ENCODE measurements at regions not wholly inside any gene's neighbourhood (a gene's known extent, or its start where the extent isn't known, plus 50 kb on each side); places are given as distances from the start of the nearest gene placed in this dataset.

GRCh38 chr2:145383961-145384360 is 864.0 kb upstream of the ZEB2 start:
- Histone ChIP-seq H3K36me3 (ENCODE audit: control insufficient read depth in 1 of 2, insufficient read depth in 2 of 2, low read depth in 1 of 2, low read length in 2 of 2) (no peaks in the 10 kb centered on the region), H2BK5ac (ENCODE audit: low read depth, low read length, poor library complexity, severe bottlenecking) (no peak overlapping the region), H4K8ac (ENCODE audit: low read length) (no peak overlapping the region), H3K27me3 (ENCODE audit: control insufficient read depth in 1 of 2, insufficient read depth in 1 of 2, low read length in 2 of 2) (no peaks in the 10 kb centered on the region), H3K9me3 (ENCODE audit: control insufficient read depth, low read length) (no peaks in the 10 kb centered on the region), H3K14ac (ENCODE audit: low read length in 2 of 2) (no peak overlapping the region), H2BK120ac (ENCODE audit: low read depth, low read length) (no peak overlapping the region), H3K27ac (ENCODE audit: low read length, poor library complexity, severe bottlenecking) (no peak overlapping the region), H3K4me1 (ENCODE audit: control insufficient read depth, insufficient read depth, low read depth, low read length) (no peaks in the 10 kb centered on the region), H3K23ac (ENCODE audit: low read length in 2 of 2) (no peak overlapping the region), H3K4me2 (ENCODE audit: low read length, poor library complexity, severe bottlenecking) (no peak overlapping the region), H3K4ac (ENCODE audit: low read depth in 1 of 2, low read length in 2 of 2) (no peak overlapping the region), H2AK5ac (ENCODE audit: low read length, severe bottlenecking) (no peak overlapping the region), H2BK12ac (ENCODE audit: low read length in 2 of 2) (no peak overlapping the region), H3K4me3 (ENCODE audit: insufficient read depth in 1 of 2, low read depth in 1 of 2, low read length in 2 of 2) (no peak overlapping the region), H4K91ac (ENCODE audit: low read length) (no peak overlapping the region), H2AFZ (ENCODE audit: low read depth, low read length) (no peak overlapping the region), H2BK15ac (ENCODE audit: low read depth, poor library complexity, severe bottlenecking) (no peak overlapping the region), H3K18ac (ENCODE audit: low read depth in 1 of 2, low read length in 2 of 2) (no peak overlapping the region), H3K9ac (ENCODE audit: low read length) (no peak overlapping the region), H3K79me1 (replicated peaks; ENCODE audit: low read length, poor library complexity, severe bottlenecking) (no peaks in the 10 kb centered on the region)
- 29% methylated on average over 1 of the region's 1 CpG for WGBS
- no peak for DNase-seq

- Histone ChIP-seq H2AK5ac (ENCODE audit: low read length, severe bottlenecking) (no peak overlapping the region), H3K4ac (ENCODE audit: low read depth in 1 of 2, low read length in 2 of 2) (peak overlapping the region in 1 of 2 experiments; percentile 41), H3K79me1 (replicated peaks; ENCODE audit: low read length, poor library complexity, severe bottlenecking) (no peaks in the 10 kb centered on the region), H3K27me3 (ENCODE audit: control insufficient read depth in 1 of 2, insufficient read depth in 1 of 2, low read length in 2 of 2) (no peaks in the 10 kb centered on the region), H3K9ac (ENCODE audit: low read length) (no peak overlapping the region), H2BK15ac (ENCODE audit: low read depth, poor library complexity, severe bottlenecking) (no peak overlapping the region), H3K23ac (ENCODE audit: low read length in 2 of 2) (no peak overlapping the region), H2AFZ (ENCODE audit: low read depth, low read length) (peak overlapping the region; percentile 11), H3K4me3 (ENCODE audit: insufficient read depth in 1 of 2, low read depth in 1 of 2, low read length in 2 of 2) (no peak overlapping the region), H2BK12ac (ENCODE audit: low read length in 2 of 2) (peak overlapping the region; percentile 23 to 96), H3K4me1 (ENCODE audit: control insufficient read depth, insufficient read depth, low read depth, low read length) (no peaks in the 10 kb centered on the region), H3K14ac (ENCODE audit: low read length in 2 of 2) (no peak overlapping the region), H2BK120ac (ENCODE audit: low read depth, low read length) (peak overlapping the region; percentile 19), H3K27ac (ENCODE audit: low read length, poor library complexity, severe bottlenecking) (peak overlapping the region; percentile 32), H3K9me3 (ENCODE audit: control insufficient read depth, low read length) (no peaks in the 10 kb centered on the region), H3K36me3 (ENCODE audit: control insufficient read depth in 1 of 2, insufficient read depth in 2 of 2, low read depth in 1 of 2, low read length in 2 of 2) (no peaks in the 10 kb centered on the region), H3K4me2 (ENCODE audit: low read length, poor library complexity, severe bottlenecking) (no peak overlapping the region), H3K18ac (ENCODE audit: low read depth in 1 of 2, low read length in 2 of 2) (peak overlapping the region in 1 of 2 experiments; percentile 75), H4K91ac (ENCODE audit: low read length) (no peak overlapping the region), H4K8ac (ENCODE audit: low read length) (no peak overlapping the region), H2BK5ac (ENCODE audit: low read depth, low read length, poor library complexity, severe bottlenecking) (no peak overlapping the region)
- 24% methylated on average over 3 of the region's 4 CpGs for WGBS
- peak; percentile 74 for DNase-seq
Observed at GRCh38 chr2:145380436-145381017, 860.6 kb upstream of the ZEB2 start.

GRCh38 chr2:145379934-145380333 is 860.0 kb upstream of the ZEB2 start:
- Histone ChIP-seq H3K18ac (ENCODE audit: low read depth in 1 of 2, low read length in 2 of 2) (no peak overlapping the region), H2AK5ac (ENCODE audit: low read length, severe bottlenecking) (no peak overlapping the region), H4K8ac (ENCODE audit: low read length) (no peak overlapping the region), H3K9me3 (ENCODE audit: control insufficient read depth, low read length) (no peaks in the 10 kb centered on the region), H3K79me1 (replicated peaks; ENCODE audit: low read length, poor library complexity, severe bottlenecking) (no peaks in the 10 kb centered on the region), H3K36me3 (ENCODE audit: control insufficient read depth in 1 of 2, insufficient read depth in 2 of 2, low read depth in 1 of 2, low read length in 2 of 2) (no peaks in the 10 kb centered on the region), H3K4ac (ENCODE audit: low read depth in 1 of 2, low read length in 2 of 2) (no peak overlapping the region), H3K4me2 (ENCODE audit: low read length, poor library complexity, severe bottlenecking) (no peak overlapping the region), H3K14ac (ENCODE audit: low read length in 2 of 2) (no peak overlapping the region), H3K27ac (ENCODE audit: low read length, poor library complexity, severe bottlenecking) (no peak overlapping the region), H3K23ac (ENCODE audit: low read length in 2 of 2) (no peak overlapping the region), H2BK15ac (ENCODE audit: low read depth, poor library complexity, severe bottlenecking) (no peak overlapping the region), H2AFZ (ENCODE audit: low read depth, low read length) (no peak overlapping the region), H2BK120ac (ENCODE audit: low read depth, low read length) (no peak overlapping the region), H3K27me3 (ENCODE audit: control insufficient read depth in 1 of 2, insufficient read depth in 1 of 2, low read length in 2 of 2) (no peaks in the 10 kb centered on the region), H2BK12ac (ENCODE audit: low read length in 2 of 2) (peak overlapping the region in 1 of 2 experiments; percentile 39), H3K4me1 (ENCODE audit: control insufficient read depth, insufficient read depth, low read depth, low read length) (no peaks in the 10 kb centered on the region), H3K9ac (ENCODE audit: low read length) (no peak overlapping the region), H2BK5ac (ENCODE audit: low read depth, low read length, poor library complexity, severe bottlenecking) (no peak overlapping the region), H3K4me3 (ENCODE audit: insufficient read depth in 1 of 2, low read depth in 1 of 2, low read length in 2 of 2) (no peak overlapping the region), H4K91ac (ENCODE audit: low read length) (no peak overlapping the region)
- WGBS = 24% methylated on average over 6 of the region's 6 CpGs
- peak; percentile 69 for DNase-seq

GRCh38 chr2:145374165-145374564 is 854.2 kb upstream of the ZEB2 start:
- Histone ChIP-seq H3K36me3 (ENCODE audit: control insufficient read depth in 1 of 2, insufficient read depth in 2 of 2, low read depth in 1 of 2, low read length in 2 of 2) (no peaks in the 10 kb centered on the region), H4K91ac (ENCODE audit: low read length) (no peak overlapping the region), H2BK12ac (ENCODE audit: low read length in 2 of 2) (no peak overlapping the region)

More at GRCh38 chr2:145374165-145374564, 854.2 kb upstream of the ZEB2 start:
- Histone ChIP-seq H3K4me1 (ENCODE audit: control insufficient read depth, insufficient read depth, low read depth, low read length) (no peaks in the 10 kb centered on the region), H2BK5ac (ENCODE audit: low read depth, low read length, poor library complexity, severe bottlenecking) (no peak overlapping the region), H3K9me3 (ENCODE audit: control insufficient read depth, low read length) (no peaks in the 10 kb centered on the region), H3K9ac (ENCODE audit: low read length) (no peak overlapping the region), H3K14ac (ENCODE audit: low read length in 2 of 2) (no peak overlapping the region), H2BK15ac (ENCODE audit: low read depth, poor library complexity, severe bottlenecking) (no peak overlapping the region), H3K4ac (ENCODE audit: low read depth in 1 of 2, low read length in 2 of 2) (no peak overlapping the region), H3K79me1 (replicated peaks; ENCODE audit: low read length, poor library complexity, severe bottlenecking) (no peaks in the 10 kb centered on the region), H3K4me2 (ENCODE audit: low read length, poor library complexity, severe bottlenecking) (no peak overlapping the region), H2AK5ac (ENCODE audit: low read length, severe bottlenecking) (no peak overlapping the region), H3K27ac (ENCODE audit: low read length, poor library complexity, severe bottlenecking) (no peak overlapping the region), H3K27me3 (ENCODE audit: control insufficient read depth in 1 of 2, insufficient read depth in 1 of 2, low read length in 2 of 2) (no peaks in the 10 kb centered on the region), H3K4me3 (ENCODE audit: insufficient read depth in 1 of 2, low read depth in 1 of 2, low read length in 2 of 2) (no peak overlapping the region), H2AFZ (ENCODE audit: low read depth, low read length) (no peak overlapping the region), H3K18ac (ENCODE audit: low read depth in 1 of 2, low read length in 2 of 2) (no peak overlapping the region), H3K23ac (ENCODE audit: low read length in 2 of 2) (no peak overlapping the region), H2BK120ac (ENCODE audit: low read depth, low read length) (no peak overlapping the region), H4K8ac (ENCODE audit: low read length) (no peak overlapping the region)
- no peak for DNase-seq
